Esophagus muscularis mucosa (tissue), 3 donors: ENCODE measurements at regions not wholly inside any gene's neighbourhood (a gene's known extent, or its start where the extent isn't known, plus 50 kb on each side); places are given as distances from the start of the nearest gene placed in this dataset.
"Not testable (repeated sequence)": the region's sequence is repeated elsewhere in the genome, so short reads cannot be mapped to it uniquely, and the experiment has no call there.

Experiments
- POLR2A ChIP-seq: fragments of 450-650 bp; IDR thresholded peaks from one replicate; pipeline ENCODE4 v1.6.1; 2017; ENCODE audit warnings: antibody characterized with exemption, moderate library complexity, mild to moderate bottlenecking, low read depth
- POLR2AphosphoS5 ChIP-seq, 2 donors: sonication (generic); formaldehyde crosslinking; IDR thresholded peaks; one replicate each; pipeline ENCODE4 v1.6.1; 2017; ENCODE audit warnings: antibody characterized with exemption in 2 of 2
- TF ChIP-seq, protein P1 (sequence below), 3 experiments: fragments of 200-600 bp in 2 of 3; fragments of 450-650 bp in 1 of 3; sonication (generic) in 2 of 3; IDR thresholded peaks; one replicate each; pipeline ENCODE4 v1.5.1; 2017 to 2019; ENCODE audit warnings: antibody characterized with exemption in 3 of 3, mild to moderate bottlenecking in 2 of 3, moderate library complexity in 1 of 3

DNA sequence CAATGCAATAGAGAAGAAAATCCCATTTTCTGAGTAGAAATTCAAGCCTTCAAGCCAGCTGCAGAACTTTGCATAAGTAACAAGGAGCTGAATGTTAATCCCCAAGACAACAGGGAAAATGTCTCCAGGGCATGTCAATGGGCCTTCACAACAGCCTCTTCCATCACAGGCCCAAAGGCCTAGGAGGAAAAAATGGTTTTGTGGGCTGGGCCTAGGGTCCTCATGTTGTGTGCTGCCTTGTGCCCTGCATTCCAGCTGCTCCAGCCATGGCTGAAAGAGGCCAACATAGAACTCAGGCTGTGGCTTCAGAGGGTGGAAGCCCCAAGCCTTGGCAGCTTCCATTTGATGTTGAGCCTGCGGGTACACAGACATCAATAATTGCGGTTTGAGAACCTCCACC is 1208.8 kb downstream of the PLA2G4A start:
- TF ChIP-seq, protein P1, sequence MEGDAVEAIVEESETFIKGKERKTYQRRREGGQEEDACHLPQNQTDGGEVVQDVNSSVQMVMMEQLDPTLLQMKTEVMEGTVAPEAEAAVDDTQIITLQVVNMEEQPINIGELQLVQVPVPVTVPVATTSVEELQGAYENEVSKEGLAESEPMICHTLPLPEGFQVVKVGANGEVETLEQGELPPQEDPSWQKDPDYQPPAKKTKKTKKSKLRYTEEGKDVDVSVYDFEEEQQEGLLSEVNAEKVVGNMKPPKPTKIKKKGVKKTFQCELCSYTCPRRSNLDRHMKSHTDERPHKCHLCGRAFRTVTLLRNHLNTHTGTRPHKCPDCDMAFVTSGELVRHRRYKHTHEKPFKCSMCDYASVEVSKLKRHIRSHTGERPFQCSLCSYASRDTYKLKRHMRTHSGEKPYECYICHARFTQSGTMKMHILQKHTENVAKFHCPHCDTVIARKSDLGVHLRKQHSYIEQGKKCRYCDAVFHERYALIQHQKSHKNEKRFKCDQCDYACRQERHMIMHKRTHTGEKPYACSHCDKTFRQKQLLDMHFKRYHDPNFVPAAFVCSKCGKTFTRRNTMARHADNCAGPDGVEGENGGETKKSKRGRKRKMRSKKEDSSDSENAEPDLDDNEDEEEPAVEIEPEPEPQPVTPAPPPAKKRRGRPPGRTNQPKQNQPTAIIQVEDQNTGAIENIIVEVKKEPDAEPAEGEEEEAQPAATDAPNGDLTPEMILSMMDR (IDR thresholded peaks at IDR 0.05): not testable (repeated sequence)
- not testable (repeated sequence) for TF ChIP-seq POLR2AphosphoS5 (IDR thresholded peaks at IDR 0.05); POLR2A
